ENCODE measurements at regions not wholly inside any gene's neighbourhood (a gene's known extent, or its start where the extent isn't known, plus 50 kb on each side); places are given as distances from the start of the nearest gene placed in this dataset.

- no peak for TF ChIP-seq EZH2 (IDR thresholded peaks at IDR 0.05; ENCODE audit: insufficient read depth, poor library complexity, severe bottlenecking)
- TF ChIP-seq EZH2phosphoT487 (IDR thresholded peaks at IDR 0.05; ENCODE audit: insufficient read depth, low read depth): no peak
Measured at GRCh38 chr5:1747803-1748085, 51.9 kb downstream of the MRPL36 start.

Data from GM23248 (cell line).